ENCODE measurements at regions not wholly inside any gene's neighbourhood (a gene's known extent, or its start where the extent isn't known, plus 50 kb on each side); places are given as distances from the start of the nearest gene placed in this dataset.

DNA sequence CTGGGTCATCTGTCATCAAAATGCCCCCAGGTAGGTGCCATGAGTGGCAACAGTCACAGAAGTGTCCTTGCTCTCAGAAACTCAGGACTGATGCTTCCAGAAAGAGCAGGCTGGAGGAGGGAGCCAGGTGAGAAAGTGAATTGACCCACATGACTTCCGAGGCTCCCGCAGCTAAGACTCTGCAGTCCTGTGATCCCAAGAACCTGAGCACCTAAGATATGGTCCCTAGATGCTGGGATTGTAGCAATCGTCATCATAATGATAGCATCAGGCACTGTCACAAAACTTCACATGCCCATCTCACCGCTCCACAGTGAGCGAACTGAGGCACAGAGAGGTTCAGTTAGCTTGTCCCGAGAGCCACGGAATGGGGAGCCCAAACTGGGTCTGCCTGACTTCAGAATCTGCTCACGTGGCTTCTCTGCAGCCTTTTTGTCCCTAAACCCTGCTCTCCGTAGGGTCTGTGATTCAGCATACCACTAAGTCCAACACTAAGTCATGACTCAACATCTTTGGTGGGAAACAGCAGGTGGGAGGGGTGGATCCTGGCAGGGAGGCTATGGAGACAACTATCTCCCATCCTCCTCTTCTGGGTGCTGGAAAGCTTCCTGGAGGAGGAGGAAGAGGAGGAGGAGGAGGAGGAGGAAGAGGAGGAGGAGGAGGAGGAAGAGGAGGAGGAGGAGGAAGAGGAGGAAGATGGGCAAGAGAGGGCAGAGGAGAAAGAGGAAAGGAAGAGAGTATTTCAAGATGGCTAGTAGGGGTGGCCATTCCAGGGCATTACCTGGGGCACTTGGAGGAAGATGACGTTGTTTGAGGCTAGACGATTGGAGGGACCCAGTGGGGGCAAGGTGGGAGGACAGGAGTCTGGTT is 55.5 kb upstream of the DLX4 start:
- H3K4me3 Mint-ChIP-seq, result no peak overlapping the region
- H3K9me3 Mint-ChIP-seq (ENCODE audit: low read depth), result no peaks in the 10 kb centered on the region

DNA sequence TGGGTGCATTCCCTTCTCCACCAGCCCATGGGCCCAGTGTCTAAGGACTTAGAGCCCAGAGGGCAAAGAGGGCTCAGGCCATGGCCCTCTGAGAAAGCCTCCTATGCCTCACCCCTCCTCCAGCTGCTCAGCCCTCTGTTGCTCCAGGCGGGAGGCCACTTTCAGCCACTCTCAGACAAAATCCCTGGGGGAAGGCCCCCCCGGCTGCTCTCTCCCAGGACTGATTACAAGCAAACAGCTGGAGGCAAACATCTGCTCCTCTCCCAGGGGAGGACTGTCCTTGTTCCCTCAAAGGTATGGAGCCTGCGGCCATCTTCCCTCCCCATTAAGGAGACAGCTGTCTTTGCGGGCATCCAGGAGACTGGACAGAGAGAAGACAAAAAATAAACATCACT is 54.9 kb upstream of the DLX4 start:
- no peak overlapping the region for H3K4me3 Mint-ChIP-seq
- no peaks in the 10 kb centered on the region for H3K9me3 Mint-ChIP-seq (ENCODE audit: low read depth)
- H3K27ac Mint-ChIP-seq, result no peak overlapping the region
- H3K27me3 Mint-ChIP-seq, result peaks cover 18% of the 10 kb centered on the region
- H3K36me3 Mint-ChIP-seq, result peaks cover 4% of the 10 kb centered on the region
- H3K4me1 Mint-ChIP-seq (ENCODE audit: low read depth), result peaks cover 9% of the 10 kb centered on the region

More for the DNA sequence above, 55.5 kb upstream of the DLX4 start:
- H3K27ac Mint-ChIP-seq, result no peak overlapping the region
- peaks cover 10% of the 10 kb centered on the region for H3K4me1 Mint-ChIP-seq (ENCODE audit: low read depth)
- peaks cover 21% of the 10 kb centered on the region for H3K27me3 Mint-ChIP-seq
- H3K36me3 Mint-ChIP-seq, result peaks cover 4% of the 10 kb centered on the region

- Mint-ChIP-seq H3K27ac (no peak overlapping the region), H3K36me3 (peaks cover 4% of the 10 kb centered on the region), H3K27me3 (peaks cover 15% of the 10 kb centered on the region), H3K4me1 (ENCODE audit: low read depth) (peaks cover 8% of the 10 kb centered on the region), H3K4me3 (no peak overlapping the region), H3K9me3 (ENCODE audit: low read depth) (no peaks in the 10 kb centered on the region)
Observed at GRCh38 chr17:49914664-49915063, 54.3 kb upstream of the DLX4 start.

- no peak overlapping the region for H3K4me3 Mint-ChIP-seq
- peaks cover 4% of the 10 kb centered on the region for H3K36me3 Mint-ChIP-seq
- H3K4me1 Mint-ChIP-seq (ENCODE audit: low read depth), result peaks cover 5% of the 10 kb centered on the region
- peaks cover 12% of the 10 kb centered on the region for H3K27me3 Mint-ChIP-seq
- no peaks in the 10 kb centered on the region for H3K9me3 Mint-ChIP-seq (ENCODE audit: low read depth)
- no peak overlapping the region for H3K27ac Mint-ChIP-seq
Observed at GRCh38 chr17:49915260-49915659, 53.7 kb upstream of the DLX4 start.

DNA sequence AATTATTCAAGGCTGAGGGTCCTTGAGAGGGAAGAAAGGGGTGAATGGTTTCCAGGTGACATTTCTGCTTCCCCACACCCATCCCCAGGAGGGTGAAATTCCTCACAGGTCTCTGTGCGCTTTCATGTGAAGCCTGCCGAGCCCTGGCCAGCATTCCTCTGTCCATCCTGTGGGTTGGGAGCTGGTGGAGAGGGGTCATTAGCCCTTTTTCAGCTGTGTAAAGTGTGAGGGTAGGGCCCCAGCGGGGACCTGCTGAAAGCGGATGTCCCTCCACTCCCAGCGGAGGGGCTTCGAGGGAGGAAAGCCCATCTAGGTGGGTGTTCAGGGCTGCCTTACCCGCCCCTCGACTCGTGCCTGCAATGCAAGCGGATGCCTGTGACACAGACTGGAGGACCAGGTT is 53.3 kb upstream of the DLX4 start:
- H3K4me3 Mint-ChIP-seq, result no peak overlapping the region
- peaks cover 3% of the 10 kb centered on the region for H3K4me1 Mint-ChIP-seq (ENCODE audit: low read depth)
- H3K9me3 Mint-ChIP-seq (ENCODE audit: low read depth), result no peaks in the 10 kb centered on the region
- no peak overlapping the region for H3K27ac Mint-ChIP-seq
- peaks cover 10% of the 10 kb centered on the region for H3K27me3 Mint-ChIP-seq
- peaks cover 3% of the 10 kb centered on the region for H3K36me3 Mint-ChIP-seq

DNA sequence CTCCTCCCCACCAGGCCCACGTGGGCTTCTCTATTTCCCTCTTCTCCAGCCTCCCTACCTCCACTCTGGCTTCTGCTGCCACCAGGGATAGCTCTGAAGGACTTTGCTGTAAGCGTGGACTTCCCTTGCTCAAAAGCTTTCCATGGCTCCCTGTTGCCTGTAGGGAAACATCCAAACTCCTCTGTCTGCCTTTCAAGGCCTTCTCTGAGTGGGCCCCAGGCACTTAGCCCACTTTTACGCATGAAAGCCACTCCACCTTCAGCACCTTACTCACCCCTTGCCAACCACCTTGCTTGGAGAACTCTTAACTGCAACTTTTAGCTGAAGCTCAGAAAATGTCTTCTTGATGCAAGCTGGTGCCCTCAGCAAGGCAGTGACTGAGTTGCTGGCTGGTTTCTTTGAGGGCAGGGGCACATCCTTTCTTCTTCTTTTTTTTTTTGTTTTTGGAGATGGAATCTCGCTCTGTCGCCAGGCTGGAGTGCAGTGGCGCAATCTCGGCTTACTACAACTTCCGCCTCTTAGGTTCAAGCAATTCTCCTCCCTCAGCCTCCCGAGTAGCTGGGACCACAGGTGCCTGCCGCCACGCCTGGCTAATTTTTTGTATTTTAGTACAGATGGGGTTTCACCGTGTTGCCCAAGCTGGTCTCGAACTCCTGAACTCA is 52.0 kb upstream of the DLX4 start:
- no peaks in the 10 kb centered on the region for H3K4me1 Mint-ChIP-seq (ENCODE audit: low read depth)
- H3K27me3 Mint-ChIP-seq, result peaks cover 6% of the 10 kb centered on the region
- no peaks in the 10 kb centered on the region for H3K9me3 Mint-ChIP-seq (ENCODE audit: low read depth)
- H3K4me3 Mint-ChIP-seq, result no peak overlapping the region
- no peaks in the 10 kb centered on the region for H3K36me3 Mint-ChIP-seq
- no peak overlapping the region for H3K27ac Mint-ChIP-seq

- Mint-ChIP-seq H3K9me3 (ENCODE audit: low read depth) (no peaks in the 10 kb centered on the region), H3K36me3 (no peaks in the 10 kb centered on the region), H3K27me3 (peaks cover 6% of the 10 kb centered on the region), H3K4me1 (ENCODE audit: low read depth) (no peaks in the 10 kb centered on the region), H3K27ac (no peak overlapping the region), H3K4me3 (no peak overlapping the region)
Observed at GRCh38 chr17:49918591-49918990, 50.4 kb upstream of the DLX4 start.

All from activated naive CD8-positive, alpha-beta T cell (primary cell).